ENCODE measurements at regions not wholly inside any gene's neighbourhood (a gene's known extent, or its start where the extent isn't known, plus 50 kb on each side); places are given as distances from the start of the nearest gene placed in this dataset.
"Not testable (repeated sequence)": the region's sequence is repeated elsewhere in the genome, so short reads cannot be mapped to it uniquely, and the experiment has no call there.

- no peak for FAIRE-seq
Observed at GRCh38 chr1:96865731-96866685, 144.4 kb downstream of the PTBP2 start.

- FAIRE-seq = no peak
Observed at GRCh38 chr1:96872757-96873156, 151.2 kb downstream of the PTBP2 start.

GRCh38 chr1:96878640-96879039, 157.1 kb downstream of the PTBP2 start:
- no peak for FAIRE-seq

- FAIRE-seq = no peak
Observed at GRCh38 chr1:96880626-96881025, 159.0 kb downstream of the PTBP2 start.

- FAIRE-seq = no peak
Observed at GRCh38 chr1:96882096-96882495, 160.5 kb downstream of the PTBP2 start.

- no peak for FAIRE-seq
Observed at GRCh38 chr1:96886474-96886873, 164.9 kb downstream of the PTBP2 start.

GRCh38 chr1:96887501-96887900, 165.9 kb downstream of the PTBP2 start:
- FAIRE-seq = no peak

- no peak for FAIRE-seq
Observed at GRCh38 chr1:96901783-96902363, 180.3 kb downstream of the PTBP2 start.

- no peak for FAIRE-seq
Observed at GRCh38 chr1:96912248-96912647, 190.7 kb downstream of the PTBP2 start.

- not testable (repeated sequence) for FAIRE-seq
Observed at GRCh38 chr1:96915701-96916100, 194.1 kb downstream of the PTBP2 start.

GRCh38 chr1:96918406-96918805, 196.8 kb downstream of the PTBP2 start:
- no peak for FAIRE-seq

- no peak for FAIRE-seq
Observed at GRCh38 chr1:96922181-96922580, 200.6 kb downstream of the PTBP2 start.

GRCh38 chr1:96923753-96924152, 202.2 kb downstream of the PTBP2 start:
- no peak for FAIRE-seq

- FAIRE-seq = no peak
Observed at GRCh38 chr1:96926176-96926575, 204.6 kb downstream of the PTBP2 start.

GRCh38 chr1:96927125-96927524, 205.5 kb downstream of the PTBP2 start:
- no peak for FAIRE-seq

- FAIRE-seq = no peak
Observed at GRCh38 chr1:96931136-96931535, 209.6 kb downstream of the PTBP2 start.

- FAIRE-seq = no peak
Observed at GRCh38 chr1:96934282-96934681, 212.7 kb downstream of the PTBP2 start.

GRCh38 chr1:96944432-96945092, 223.0 kb downstream of the PTBP2 start:
- FAIRE-seq = no peak

GRCh38 chr1:96945509-96946084, 224.0 kb downstream of the PTBP2 start:
- no peak for FAIRE-seq

GRCh38 chr1:96955307-96956012, 233.9 kb downstream of the PTBP2 start:
- FAIRE-seq = no peak

- FAIRE-seq = no peak
Observed at GRCh38 chr1:96962216-96962615, 240.6 kb downstream of the PTBP2 start.

GRCh38 chr1:96962751-96963211, 241.2 kb downstream of the PTBP2 start:
- FAIRE-seq = no peak

- no peak for FAIRE-seq
Observed at GRCh38 chr1:96964761-96965160, 243.2 kb downstream of the PTBP2 start.

Measured in islet of Langerhans (tissue), 1 donor.